BLaER1 (cell line): ENCODE measurements at regions not wholly inside any gene's neighbourhood (a gene's known extent, or its start where the extent isn't known, plus 50 kb on each side); places are given as distances from the start of the nearest gene placed in this dataset.
"Not testable (repeated sequence)": the region's sequence is repeated elsewhere in the genome, so short reads cannot be mapped to it uniquely, and the experiment has no call there.

Experiments used
- H3K27ac ChIP-seq: shearing (Covaris generic); formaldehyde crosslinking; 2 replicates; pipeline ENCODE4 v1.8.1; 2022
- H3K27me3 ChIP-seq: shearing (Covaris generic); formaldehyde crosslinking; 2 replicates; pipeline ENCODE4 v1.8.1; 2022
- H3K36me3 ChIP-seq: shearing (Covaris generic); formaldehyde crosslinking; 2 replicates; pipeline ENCODE4 v1.8.1; 2022
- H3K4me1 ChIP-seq: shearing (Covaris generic); formaldehyde crosslinking; 2 replicates; pipeline ENCODE4 v1.8.1; 2022
- H3K4me2 ChIP-seq: shearing (Covaris generic); formaldehyde crosslinking; 2 replicates; pipeline ENCODE4 v1.8.1; 2022
- H3K4me3 ChIP-seq: shearing (Covaris generic); formaldehyde crosslinking; 2 replicates; pipeline ENCODE4 v1.8.1; 2022
- H3K9ac ChIP-seq: shearing (Covaris generic); formaldehyde crosslinking; 2 replicates; pipeline ENCODE4 v1.8.1; 2022
- H3K9me3 ChIP-seq: shearing (Covaris generic); formaldehyde crosslinking; 2 replicates; pipeline ENCODE4 v1.8.1; 2022
- H4K20me1 ChIP-seq: shearing (Covaris generic); formaldehyde crosslinking; 2 replicates; pipeline ENCODE4 v1.8.1; 2022
- Cebpa-rat ChIP-seq: shearing (Covaris generic); IDR thresholded peaks from 2 replicates; pipeline ENCODE4 v1.8.1; 2022

DNA sequence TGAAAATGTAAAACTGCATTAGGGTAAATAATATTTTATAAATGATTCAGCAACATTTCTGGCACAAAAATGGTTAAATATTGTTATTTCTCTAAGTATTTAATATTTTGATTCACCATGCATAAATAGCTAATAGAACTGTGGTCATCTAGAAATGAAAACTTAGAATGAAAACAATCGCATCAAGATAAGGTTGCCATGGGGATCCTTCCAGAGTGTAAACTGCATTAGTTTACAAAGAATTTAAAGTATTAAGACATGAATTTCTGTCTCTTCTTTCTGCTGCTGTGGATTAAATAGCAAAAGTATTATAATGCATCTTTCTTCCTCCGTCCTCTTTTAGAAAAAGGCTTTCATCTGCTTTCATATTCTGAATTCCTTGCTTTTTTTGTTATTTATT, 1064.6 kb upstream of the SLIT2 start:
- no peaks in the 10 kb centered on the region for H4K20me1 ChIP-seq
- no peaks in the 10 kb centered on the region for H3K36me3 ChIP-seq
- no peak overlapping the region for H3K4me2 ChIP-seq
- no peak for TF ChIP-seq Cebpa-rat
- H3K4me1 ChIP-seq = 0 out of 2 replicates have a peak, but pooled peaks cover 8% of the 10 kb centered on the region
- H3K9me3 ChIP-seq = no peaks in the 10 kb centered on the region
- H3K9ac ChIP-seq = no peak overlapping the region
- no peak overlapping the region for H3K4me3 ChIP-seq
- H3K27me3 ChIP-seq = no peaks in the 10 kb centered on the region
- no peak overlapping the region for H3K27ac ChIP-seq

DNA sequence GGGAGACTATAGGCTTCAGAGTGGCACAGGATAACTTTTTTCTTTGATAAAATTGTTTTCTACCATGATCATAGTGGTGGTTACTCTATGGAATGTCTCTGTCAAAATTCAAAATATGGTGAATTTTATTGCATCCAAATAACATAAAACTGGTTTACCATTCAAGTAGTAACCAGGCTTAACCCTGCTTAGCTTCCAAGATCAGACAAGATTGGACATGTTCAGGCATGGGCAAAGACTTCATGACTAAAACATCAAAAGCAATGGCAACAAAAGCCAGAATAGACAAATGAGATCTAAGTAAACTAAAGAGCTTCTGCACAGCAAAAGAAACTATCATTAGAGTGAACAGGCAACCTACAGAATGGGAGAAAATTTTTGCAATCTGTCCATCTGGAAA, 1070.1 kb upstream of the SLIT2 start:
- not testable (repeated sequence) for H3K36me3 ChIP-seq, H3K27me3 ChIP-seq, H3K9ac ChIP-seq, H4K20me1 ChIP-seq, H3K4me2 ChIP-seq, H3K27ac ChIP-seq, H3K4me3 ChIP-seq, H3K4me1 ChIP-seq, H3K9me3 ChIP-seq

DNA sequence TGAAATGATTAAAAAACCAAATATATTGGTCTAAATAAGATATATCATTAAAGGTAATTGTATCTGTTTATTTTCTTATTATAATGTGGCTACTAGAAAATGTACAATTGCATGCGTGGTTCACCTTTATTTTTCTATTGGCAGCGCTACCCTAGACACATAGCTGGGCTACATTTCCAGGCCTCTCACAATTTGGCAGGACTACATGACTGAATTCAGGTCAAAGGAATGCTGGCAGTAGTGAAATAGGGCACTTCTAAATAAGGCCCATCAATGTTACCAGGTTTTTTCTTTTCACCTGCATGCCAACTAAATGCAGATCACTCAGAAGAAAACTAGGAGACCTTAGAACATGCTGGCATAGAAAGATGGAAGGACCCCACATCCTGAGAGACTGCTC, 1072.9 kb upstream of the SLIT2 start:
- H3K27ac ChIP-seq = no peak overlapping the region
- no peak overlapping the region for H3K4me2 ChIP-seq
- H3K36me3 ChIP-seq = no peaks in the 10 kb centered on the region
- H3K4me1 ChIP-seq = no peaks in the 10 kb centered on the region
- TF ChIP-seq Cebpa-rat = no peak
- no peaks in the 10 kb centered on the region for H3K9me3 ChIP-seq
- H3K27me3 ChIP-seq = no peaks in the 10 kb centered on the region
- H3K4me3 ChIP-seq = no peak overlapping the region
- no peaks in the 10 kb centered on the region for H4K20me1 ChIP-seq
- H3K9ac ChIP-seq = no peak overlapping the region

DNA sequence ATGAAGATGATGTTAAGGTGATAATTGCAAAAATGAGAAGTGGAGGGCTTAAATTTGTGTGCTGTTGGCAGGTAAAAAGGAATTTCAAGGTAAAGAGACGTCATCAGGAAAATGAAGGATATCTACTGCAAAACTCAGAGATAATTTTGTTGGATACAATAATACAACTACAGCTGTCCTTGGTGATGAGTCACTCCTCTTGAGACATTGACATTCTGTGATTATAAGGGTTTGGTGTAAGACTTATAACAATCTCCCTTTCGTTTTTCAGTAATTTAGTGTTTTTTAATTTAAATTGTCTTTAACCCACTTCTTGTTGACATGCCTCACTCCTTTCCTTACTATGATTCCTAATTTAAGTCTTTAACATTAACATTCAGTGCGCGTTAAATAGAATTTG, 1074.1 kb upstream of the SLIT2 start:
- no peak overlapping the region for H3K9ac ChIP-seq
- H4K20me1 ChIP-seq = no peaks in the 10 kb centered on the region
- H3K36me3 ChIP-seq = no peaks in the 10 kb centered on the region
- no peak overlapping the region for H3K27ac ChIP-seq
- no peaks in the 10 kb centered on the region for H3K4me1 ChIP-seq
- H3K27me3 ChIP-seq = no peaks in the 10 kb centered on the region
- no peak for TF ChIP-seq Cebpa-rat
- H3K4me3 ChIP-seq = no peak overlapping the region
- no peak overlapping the region for H3K4me2 ChIP-seq
- no peaks in the 10 kb centered on the region for H3K9me3 ChIP-seq

DNA sequence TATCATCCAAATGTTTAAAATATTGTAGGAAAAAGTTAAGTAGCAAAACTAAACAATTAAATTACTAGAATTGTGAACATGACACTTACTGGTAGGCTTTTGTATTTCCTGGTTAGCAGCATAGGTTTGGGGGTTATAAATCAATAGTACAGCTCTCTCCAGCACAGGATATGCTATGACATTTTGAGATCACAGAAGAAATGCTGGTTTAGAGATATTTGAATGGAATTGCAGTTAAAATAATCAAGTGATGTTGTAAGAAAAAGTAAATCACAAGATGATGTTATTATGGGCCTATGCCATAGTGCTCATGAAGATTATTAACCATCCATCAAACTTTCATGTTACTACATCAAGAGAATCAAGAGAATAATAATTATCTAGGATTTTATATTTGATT, 1079.9 kb upstream of the SLIT2 start:
- H3K27ac ChIP-seq = no peak overlapping the region

DNA sequence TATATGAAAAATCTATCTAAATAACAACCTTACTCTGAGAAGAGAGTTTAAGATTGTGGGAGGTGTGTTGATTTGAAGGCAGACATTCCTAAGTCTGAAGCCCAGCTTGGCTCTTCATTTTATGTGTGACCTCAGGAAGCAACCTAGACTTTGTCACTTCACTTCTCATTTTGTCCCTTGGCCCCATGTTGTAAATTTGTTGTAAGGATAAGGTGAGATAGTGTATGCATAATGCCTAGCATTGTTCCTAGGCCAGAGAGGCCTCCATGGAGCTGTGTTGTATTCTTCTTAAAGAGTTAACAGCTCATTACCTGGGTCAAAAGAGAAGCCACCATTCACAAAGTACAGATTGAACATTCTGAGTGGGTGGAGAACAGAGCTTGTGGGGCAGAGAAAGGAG, 1084.4 kb upstream of the SLIT2 start:
- no peaks in the 10 kb centered on the region for H4K20me1 ChIP-seq
- no peaks in the 10 kb centered on the region for H3K36me3 ChIP-seq
- no peak overlapping the region for H3K4me3 ChIP-seq
- no peaks in the 10 kb centered on the region for H3K9me3 ChIP-seq
- no peak overlapping the region for H3K4me2 ChIP-seq
- H3K9ac ChIP-seq = no peak overlapping the region
- H3K27me3 ChIP-seq = no peaks in the 10 kb centered on the region
- H3K4me1 ChIP-seq = no peaks in the 10 kb centered on the region
- H3K27ac ChIP-seq = no peak overlapping the region
- no peak for TF ChIP-seq Cebpa-rat

More for the DNA sequence above, 1079.9 kb upstream of the SLIT2 start:
- no peaks in the 10 kb centered on the region for H3K4me1 ChIP-seq
- H3K27me3 ChIP-seq = no peaks in the 10 kb centered on the region
- H3K9ac ChIP-seq = no peak overlapping the region
- H3K4me3 ChIP-seq = no peak overlapping the region
- no peaks in the 10 kb centered on the region for H4K20me1 ChIP-seq
- no peaks in the 10 kb centered on the region for H3K36me3 ChIP-seq
- no peak overlapping the region for H3K4me2 ChIP-seq
- no peaks in the 10 kb centered on the region for H3K9me3 ChIP-seq
- TF ChIP-seq Cebpa-rat = no peak

DNA sequence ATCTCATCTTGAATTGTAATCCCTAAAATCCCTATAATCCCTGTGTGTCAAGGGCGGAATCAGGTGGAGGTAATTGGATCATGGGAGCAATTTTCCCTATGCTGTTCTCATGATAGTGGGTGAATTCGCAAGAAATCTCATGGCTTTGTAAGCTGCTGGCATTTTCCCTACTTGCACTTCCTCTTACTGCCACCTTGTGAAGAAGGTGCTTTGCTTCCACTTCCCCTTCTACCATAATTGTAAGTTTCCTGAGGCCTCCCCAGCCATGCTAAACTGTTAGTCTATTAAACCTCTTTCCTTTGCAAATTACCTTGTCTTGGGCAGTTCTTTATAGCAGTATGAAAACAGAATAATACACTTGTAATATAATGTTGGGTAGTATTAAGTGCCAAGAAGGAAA, 1087.4 kb upstream of the SLIT2 start:
- Histone ChIP-seq H3K9ac (no peak overlapping the region), H3K27me3 (no peaks in the 10 kb centered on the region), H3K9me3 (no peaks in the 10 kb centered on the region), H3K27ac (no peak overlapping the region), H3K4me1 (no peaks in the 10 kb centered on the region), H3K4me2 (no peak overlapping the region), H3K4me3 (no peak overlapping the region), H4K20me1 (no peaks in the 10 kb centered on the region), H3K36me3 (no peaks in the 10 kb centered on the region)
- TF ChIP-seq Cebpa-rat = no peak

DNA sequence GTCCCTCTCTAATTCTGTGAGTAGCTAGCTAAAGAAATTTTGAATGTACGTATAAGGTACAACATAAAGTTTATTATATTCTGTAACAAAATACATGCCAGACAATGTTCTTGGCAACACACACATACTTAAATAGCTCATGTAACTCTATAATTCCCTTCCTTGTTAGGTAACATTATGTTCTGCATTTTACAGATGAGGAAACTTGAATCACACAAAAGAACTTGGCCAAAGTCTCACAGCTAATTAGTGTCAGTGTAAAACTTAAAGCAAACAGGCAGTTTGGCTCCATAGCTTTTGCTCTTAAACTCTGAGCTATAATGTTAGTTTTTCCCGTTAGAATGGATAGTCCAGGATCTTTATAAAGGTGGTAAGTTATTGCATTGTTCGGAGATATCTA, 1091.8 kb upstream of the SLIT2 start:
- no peak overlapping the region for H3K27ac ChIP-seq
- no peak overlapping the region for H3K9ac ChIP-seq
- no peaks in the 10 kb centered on the region for H3K27me3 ChIP-seq
- TF ChIP-seq Cebpa-rat = no peak
- no peaks in the 10 kb centered on the region for H3K4me1 ChIP-seq
- H3K4me3 ChIP-seq = no peak overlapping the region
- H3K36me3 ChIP-seq = no peaks in the 10 kb centered on the region
- no peaks in the 10 kb centered on the region for H4K20me1 ChIP-seq
- peaks cover 18% of the 10 kb centered on the region for H3K9me3 ChIP-seq
- H3K4me2 ChIP-seq = no peak overlapping the region

DNA sequence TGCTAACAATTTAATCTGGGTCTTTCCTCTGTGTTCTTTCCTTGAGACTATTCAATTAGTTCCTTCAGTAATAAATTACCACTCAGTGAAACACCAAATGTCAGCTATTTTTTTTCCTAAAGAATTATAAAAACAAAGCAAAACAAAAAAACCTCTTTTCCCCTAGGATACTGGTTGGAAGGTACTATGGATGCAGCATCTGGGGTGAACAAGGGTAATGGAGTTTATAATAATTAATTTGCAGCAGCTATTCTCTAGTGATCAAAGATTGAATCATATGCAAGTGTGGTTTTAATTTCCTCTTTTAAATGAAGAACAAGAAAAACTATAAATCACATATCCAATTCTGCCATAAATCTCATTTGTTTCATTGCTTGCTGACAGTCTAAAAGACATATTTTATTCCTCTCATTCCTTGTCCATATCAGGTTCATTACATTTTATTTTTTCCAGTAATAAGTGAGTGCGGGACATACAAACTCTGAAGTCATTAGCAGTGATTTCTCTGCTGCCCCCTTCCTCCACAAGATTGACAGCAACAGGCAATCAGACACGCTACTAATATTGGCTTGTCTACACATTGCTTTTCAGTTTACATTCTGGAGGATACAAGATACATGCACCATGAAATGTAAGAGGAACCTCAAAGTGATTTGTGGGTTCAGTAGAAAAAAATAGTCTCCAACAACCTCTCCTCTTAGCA, 1093.4 kb upstream of the SLIT2 start:
- Histone ChIP-seq H3K4me2 (no peak overlapping the region), H3K27ac (no peak overlapping the region), H3K4me1 (no peaks in the 10 kb centered on the region), H3K27me3 (no peaks in the 10 kb centered on the region), H3K36me3 (no peaks in the 10 kb centered on the region), H3K9ac (no peak overlapping the region), H3K9me3 (peaks cover 30% of the 10 kb centered on the region), H4K20me1 (no peaks in the 10 kb centered on the region), H3K4me3 (no peak overlapping the region)
- no peak for TF ChIP-seq Cebpa-rat

DNA sequence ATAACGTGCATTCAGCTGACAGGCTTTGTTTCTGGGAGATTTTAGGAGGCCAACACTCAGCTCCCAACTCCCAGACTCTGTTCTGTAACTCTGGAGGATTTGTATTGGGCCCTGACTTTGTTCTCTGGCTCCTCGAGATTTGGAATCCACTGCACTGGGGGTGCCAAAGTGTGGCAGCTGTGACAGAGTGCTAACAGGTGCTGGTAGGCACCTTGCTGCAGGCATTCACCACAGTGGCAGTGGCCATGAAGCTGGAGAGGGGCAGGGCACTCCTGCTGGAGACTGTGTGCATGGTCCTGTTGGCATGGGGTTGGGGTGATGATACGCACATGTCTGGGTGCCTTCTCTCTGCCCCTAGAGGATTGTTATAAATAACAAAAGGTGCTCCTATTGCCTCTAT, 1094.9 kb upstream of the SLIT2 start:
- H3K4me2 ChIP-seq = no peak overlapping the region
- H3K9me3 ChIP-seq = peaks cover 30% of the 10 kb centered on the region
- no peak for TF ChIP-seq Cebpa-rat
- H3K27ac ChIP-seq = no peak overlapping the region
- H4K20me1 ChIP-seq = no peaks in the 10 kb centered on the region
- no peaks in the 10 kb centered on the region for H3K4me1 ChIP-seq
- no peak overlapping the region for H3K4me3 ChIP-seq
- H3K27me3 ChIP-seq = no peaks in the 10 kb centered on the region
- no peak overlapping the region for H3K9ac ChIP-seq
- H3K36me3 ChIP-seq = no peaks in the 10 kb centered on the region

DNA sequence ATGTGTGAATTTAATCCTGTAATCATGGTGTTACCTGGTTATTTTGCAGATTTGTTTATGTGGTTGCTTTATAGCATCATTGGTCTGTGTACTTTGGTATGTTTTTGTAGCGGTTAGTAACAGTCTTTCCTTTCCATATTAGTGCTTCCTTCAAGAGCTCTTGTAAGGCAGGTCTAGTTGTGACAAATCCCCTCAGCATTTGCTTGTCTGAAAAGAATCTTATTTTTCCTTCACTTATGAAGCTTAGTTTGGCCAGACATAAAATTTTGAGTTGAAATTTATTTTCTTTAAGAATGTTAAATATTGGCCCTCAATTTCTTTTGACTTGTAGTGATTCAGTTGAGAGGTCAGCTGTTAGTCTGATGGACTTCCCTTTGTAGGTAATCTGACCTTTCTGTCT, 1096.1 kb upstream of the SLIT2 start:
- no peaks in the 10 kb centered on the region for H3K27me3 ChIP-seq
- no peaks in the 10 kb centered on the region for H3K4me1 ChIP-seq
- no peaks in the 10 kb centered on the region for H4K20me1 ChIP-seq
- H3K4me2 ChIP-seq = no peak overlapping the region
- no peak overlapping the region for H3K27ac ChIP-seq
- no peaks in the 10 kb centered on the region for H3K36me3 ChIP-seq
- H3K9ac ChIP-seq = no peak overlapping the region
- no peak for TF ChIP-seq Cebpa-rat
- H3K9me3 ChIP-seq = peaks cover 30% of the 10 kb centered on the region
- no peak overlapping the region for H3K4me3 ChIP-seq

DNA sequence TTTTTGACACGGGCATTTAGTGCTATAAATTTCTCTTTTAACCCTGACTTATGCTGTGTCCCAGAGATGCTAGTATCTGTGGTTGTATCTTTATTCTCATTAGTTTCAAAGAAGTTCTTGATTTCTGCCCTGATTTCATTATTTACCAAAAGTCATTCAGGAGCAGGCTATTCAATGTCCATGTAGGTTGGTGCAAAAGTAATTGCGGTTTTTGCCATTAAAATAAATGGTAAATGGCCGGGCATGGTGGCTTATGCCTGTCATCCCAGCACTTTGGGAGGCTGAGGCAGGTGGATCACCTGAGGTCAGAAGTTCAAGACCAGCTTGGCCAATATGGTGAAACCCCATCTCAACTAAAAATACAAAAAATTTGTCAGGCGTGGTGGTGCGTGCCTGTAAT, 1097.4 kb upstream of the SLIT2 start:
- H3K36me3 ChIP-seq = not testable (repeated sequence)

More for the DNA sequence above, 1097.4 kb upstream of the SLIT2 start:
- H3K9ac ChIP-seq, H3K27ac ChIP-seq, H3K4me3 ChIP-seq, H4K20me1 ChIP-seq, H3K4me1 ChIP-seq, H3K27me3 ChIP-seq, H3K4me2 ChIP-seq: not testable (repeated sequence)
- peaks cover 30% of the 10 kb centered on the region for H3K9me3 ChIP-seq
